ENCODE measurements at regions not wholly inside any gene's neighbourhood (a gene's known extent, or its start where the extent isn't known, plus 50 kb on each side); places are given as distances from the start of the nearest gene placed in this dataset.

GRCh38 chr2:194100201-194100600 is 1556.8 kb upstream of the SLC39A10 start (continued):
- TF ChIP-seq CHD1 (IDR thresholded peaks at IDR 0.05; ENCODE audit: low read depth, low read length) (no peak), KDM5A (IDR thresholded peaks at IDR 0.05; ENCODE audit: low read length) (no peak), CHD7 (IDR thresholded peaks at IDR 0.05; ENCODE audit: insufficient replicate concordance, low read length) (no peak), ATF3 (IDR thresholded peaks at IDR 0.05; ENCODE audit: insufficient read depth, low read depth, low read length) (no peak)
